GM19463 (cell line): ENCODE measurements at regions not wholly inside any gene's neighbourhood (a gene's known extent, or its start where the extent isn't known, plus 50 kb on each side); places are given as distances from the start of the nearest gene placed in this dataset.
A peak's percentile ranks its signal among the peaks of the same experiment; 100 is the strongest.
"Not testable (repeated sequence)": the region's sequence is repeated elsewhere in the genome, so short reads cannot be mapped to it uniquely, and the experiment has no call there.

Experiments used
- ATAC-seq: cut with Tn5 transposase; IDR thresholded peaks from one replicate; pipeline ENCODE4 v1.9.1; 2021; ENCODE audit warnings: mild to moderate bottlenecking, moderate library complexity; ENCODE audit not compliant: unreplicated experiment

DNA sequence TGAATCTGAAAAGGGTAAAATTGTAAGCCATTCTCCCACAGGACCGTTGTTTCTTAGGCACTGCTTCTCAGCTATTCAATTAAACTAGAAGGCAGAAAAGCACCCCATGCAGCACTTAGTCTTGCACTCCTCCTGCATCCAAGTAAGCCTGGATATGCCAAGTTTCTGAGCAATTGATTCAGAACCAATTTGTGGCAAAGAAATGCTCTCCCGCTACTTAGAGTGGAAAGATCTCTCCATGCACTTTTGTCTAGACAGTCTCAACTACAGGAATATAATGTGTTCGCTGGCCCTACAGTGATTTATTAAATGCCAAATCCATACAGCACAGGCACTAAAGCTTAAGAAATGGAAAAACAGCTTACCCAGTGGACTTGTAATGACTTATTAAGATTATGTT, 338.5 kb downstream of the HACE1 start:
- no peak for ATAC-seq

DNA sequence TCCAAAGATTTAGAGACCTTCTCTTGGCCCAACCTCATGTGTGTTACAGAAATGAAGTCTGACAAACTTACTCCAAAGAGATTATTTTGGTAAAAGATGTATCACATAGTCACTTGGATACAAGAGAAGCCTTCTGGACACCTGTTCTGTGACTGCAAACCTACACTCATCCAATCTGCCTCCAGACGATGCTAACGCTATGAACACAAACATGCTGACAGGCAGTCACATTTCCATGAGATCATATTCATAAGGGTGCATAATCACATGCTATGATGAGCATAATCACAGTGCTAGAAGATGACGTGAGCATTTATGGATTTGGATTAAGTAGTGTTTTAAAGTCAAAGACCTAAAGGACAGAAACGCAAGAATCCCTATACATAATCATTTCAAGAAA, 340.2 kb downstream of the HACE1 start:
- no peak for ATAC-seq

DNA sequence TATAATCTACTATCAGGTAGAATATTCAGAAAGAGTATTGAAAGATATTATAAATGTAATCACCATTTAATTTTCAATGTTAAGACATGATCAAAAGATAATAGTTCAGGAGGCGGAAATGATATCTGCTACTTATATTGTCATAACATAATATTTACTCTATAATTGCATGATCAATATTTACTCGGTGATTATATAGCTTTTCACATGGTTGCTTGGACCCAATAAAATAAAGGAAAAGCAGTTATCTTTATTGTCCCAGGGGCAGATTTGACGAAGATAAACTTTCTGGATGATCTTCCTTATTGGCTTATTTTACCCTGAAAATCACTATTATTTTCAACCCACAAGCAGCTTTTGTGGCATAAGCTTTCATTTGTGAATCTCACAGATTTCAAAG, 350.4 kb downstream of the HACE1 start:
- no peak for ATAC-seq

DNA sequence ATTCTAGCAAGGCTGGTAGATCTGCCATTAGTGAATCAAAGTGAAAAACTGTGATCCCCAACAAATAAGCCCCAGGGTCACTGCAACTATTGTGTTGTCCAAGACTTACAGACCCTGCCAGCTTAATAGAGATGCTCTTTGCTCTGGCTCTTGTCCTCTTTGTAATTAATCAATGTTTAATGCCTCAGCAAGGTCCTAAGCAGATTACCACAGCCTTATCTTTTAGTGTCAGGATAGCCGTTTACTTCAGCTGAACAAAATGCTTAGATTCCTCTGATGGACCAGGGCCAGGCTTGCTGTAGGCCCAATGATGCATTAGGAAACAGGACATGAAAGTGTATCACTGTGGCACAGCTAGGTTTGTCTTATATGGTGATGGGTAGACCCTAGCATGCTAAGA, 353.3 kb downstream of the HACE1 start:
- no peak for ATAC-seq

DNA sequence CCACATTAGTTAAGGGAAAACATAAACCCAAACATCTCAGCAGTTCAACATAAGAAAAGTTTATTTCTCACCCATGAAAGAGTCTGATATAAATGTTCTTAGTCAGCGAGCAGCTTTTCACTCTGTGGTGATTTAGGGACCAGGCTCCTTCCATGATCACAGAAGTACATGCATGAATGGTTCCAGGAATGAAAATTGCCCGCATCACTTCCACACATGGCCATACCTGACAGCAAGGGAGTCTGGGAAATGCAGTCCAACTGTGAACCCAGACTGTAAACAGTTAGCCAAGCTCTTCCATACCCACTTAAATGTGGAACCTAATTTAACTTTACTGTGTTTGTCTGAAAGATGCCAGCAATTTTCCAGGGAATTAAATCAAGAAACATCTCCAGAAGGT, 353.9 kb downstream of the HACE1 start:
- ATAC-seq = no peak

- no peak for ATAC-seq
These were observed 359.5 kb downstream of the HACE1 start for GRCh38 chr6:104500265-104500664.

GRCh38 chr6:104486035-104486434, 373.7 kb downstream of the HACE1 start:
- no peak for ATAC-seq

DNA sequence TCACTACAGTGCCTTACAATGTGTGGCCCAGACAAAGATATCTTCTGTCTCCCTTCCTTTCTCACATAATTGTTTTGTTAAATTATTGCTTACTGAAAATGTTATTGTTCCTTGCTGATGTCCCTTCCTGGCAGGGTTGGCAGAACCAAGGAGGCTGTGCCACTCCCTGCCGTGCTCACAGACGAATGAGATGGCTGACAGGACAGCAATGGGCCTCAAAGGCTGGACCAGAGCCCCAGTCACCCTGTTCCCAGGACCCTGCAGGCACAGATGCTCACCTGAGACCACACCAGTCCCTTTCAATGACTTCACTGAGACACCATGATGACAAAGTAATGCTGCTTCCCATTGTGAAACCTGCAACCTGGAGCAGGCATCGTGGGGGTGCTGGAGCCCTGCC, 375.1 kb downstream of the HACE1 start:
- no peak for ATAC-seq

DNA sequence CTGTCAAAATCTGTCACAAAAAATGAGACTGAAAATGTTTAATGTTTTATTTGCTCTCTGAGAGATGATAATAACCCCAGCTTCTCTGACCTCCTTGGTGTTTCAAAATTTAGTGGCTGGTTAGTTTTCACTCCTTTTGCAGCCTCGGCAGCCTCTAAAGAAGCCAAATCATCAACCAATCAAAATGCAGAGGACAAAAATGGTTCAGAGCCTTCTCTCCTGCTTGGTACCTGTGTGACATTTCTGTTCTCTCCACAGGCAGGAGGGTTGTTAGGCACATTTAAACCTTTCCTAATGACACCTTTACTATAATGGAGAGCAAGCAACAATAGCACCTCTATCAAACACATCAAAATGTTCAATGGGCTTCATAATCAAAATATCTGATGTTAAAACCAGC, 375.5 kb downstream of the HACE1 start:
- no peak for ATAC-seq

DNA sequence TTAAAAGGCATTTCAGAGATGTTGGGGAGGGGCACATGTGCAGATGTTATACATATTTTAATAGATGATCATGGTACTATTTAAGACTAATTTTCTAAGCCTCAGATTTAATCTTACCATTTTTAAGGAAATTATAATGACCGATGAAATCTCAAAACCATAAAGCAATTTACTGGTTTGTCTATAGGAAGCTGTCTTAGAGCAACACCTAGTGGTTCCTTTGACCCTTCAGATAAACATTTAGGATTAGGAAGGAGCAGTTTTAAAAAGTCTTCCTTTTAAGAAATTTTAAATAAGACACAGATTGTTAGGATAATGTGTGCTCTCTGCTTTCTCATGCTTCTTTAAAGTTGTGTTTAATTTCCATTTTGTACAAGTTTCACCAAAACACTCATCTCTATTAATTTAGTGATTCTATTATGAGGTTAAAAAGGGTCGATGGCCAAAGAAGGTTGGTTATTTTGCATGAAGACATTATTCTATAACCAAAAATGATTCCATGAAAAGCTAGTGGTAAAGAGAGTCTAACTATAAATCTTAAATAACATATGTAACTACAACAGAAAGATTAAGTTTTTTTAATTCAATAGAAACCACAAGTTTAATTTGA, 376.4 kb downstream of the HACE1 start:
- no peak for ATAC-seq

- no peak for ATAC-seq
These were observed 382.1 kb downstream of the HACE1 start for GRCh38 chr6:104477569-104477968.

DNA sequence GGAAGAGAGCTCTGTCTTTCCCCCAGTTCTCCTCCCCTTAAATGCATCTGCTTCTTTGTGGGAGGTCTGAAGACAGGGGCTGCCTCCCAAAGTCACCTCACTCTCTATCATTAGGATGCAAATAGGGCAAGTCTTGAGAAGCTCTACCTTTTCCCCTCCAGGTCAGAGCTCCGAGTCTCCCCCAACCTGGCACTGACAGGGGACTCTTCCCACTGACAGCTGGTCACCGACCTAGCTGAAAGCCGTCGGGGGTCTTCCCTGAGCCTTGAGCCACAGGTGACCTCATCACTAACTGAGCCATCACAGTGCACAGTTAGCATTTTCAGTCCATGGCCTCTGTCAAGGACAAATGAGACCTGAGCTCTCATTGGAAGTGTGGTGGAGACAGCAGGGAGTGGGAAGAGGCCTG, 386.7 kb downstream of the HACE1 start:
- no peak for ATAC-seq

DNA sequence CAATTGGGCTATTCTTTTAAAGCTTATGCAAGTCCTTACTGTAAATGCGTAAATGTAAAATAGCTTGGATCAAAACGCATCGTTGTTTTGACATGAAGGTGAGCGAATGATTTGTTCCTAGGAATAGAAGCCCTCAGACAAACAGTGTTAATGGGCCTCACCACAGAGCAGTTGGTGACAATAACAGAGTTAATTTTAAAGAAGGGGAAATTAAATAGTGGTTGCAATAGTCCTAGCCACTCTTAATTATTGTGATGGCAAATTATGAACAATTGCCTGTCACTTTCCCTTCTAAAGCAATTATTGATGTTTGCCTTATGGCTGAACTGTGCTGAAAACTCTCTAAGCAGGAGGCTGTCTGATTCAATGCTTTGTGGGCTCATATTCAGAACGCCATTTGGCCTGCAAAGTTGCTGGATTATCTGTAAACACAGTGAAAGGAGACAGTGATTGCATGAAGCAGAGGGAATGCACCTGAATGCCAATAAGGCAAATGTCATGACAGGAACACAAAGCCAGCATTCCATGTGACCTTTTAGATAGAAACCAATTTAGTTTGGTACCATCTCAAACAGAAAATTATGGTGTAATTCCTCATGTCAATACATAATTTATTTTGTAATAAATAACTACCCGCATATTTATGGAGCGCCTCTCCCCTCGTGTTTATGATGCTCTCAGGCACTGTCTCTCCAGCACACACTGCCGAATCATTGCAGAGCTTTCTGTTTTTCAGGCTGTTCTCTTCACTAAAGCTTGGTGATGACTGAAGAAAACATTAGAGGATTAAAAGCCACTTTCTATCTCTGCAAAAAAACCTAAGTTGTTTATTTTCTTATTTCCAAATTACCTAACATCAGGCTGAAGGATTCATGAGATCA, 387.5 kb downstream of the HACE1 start:
- no peak for ATAC-seq

DNA sequence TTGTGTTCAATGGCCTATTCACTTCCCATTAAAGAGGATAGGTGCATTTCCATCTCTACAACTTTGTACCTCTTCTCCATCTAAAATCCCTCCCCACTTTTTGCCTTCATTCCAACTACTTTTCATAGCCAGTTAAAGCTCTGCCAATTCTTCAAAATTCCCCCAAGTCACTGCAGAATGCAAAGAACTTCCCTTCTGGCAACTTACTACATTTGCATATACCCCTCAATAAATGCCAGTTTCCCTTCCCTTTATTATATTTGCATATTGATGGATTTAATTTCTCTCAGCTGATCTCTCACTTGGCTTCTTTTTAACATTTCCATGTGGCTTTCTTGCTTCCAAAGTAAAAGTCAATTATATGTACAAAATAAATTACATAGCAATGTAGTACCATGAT, 393.4 kb downstream of the HACE1 start:
- ATAC-seq = no peak

DNA sequence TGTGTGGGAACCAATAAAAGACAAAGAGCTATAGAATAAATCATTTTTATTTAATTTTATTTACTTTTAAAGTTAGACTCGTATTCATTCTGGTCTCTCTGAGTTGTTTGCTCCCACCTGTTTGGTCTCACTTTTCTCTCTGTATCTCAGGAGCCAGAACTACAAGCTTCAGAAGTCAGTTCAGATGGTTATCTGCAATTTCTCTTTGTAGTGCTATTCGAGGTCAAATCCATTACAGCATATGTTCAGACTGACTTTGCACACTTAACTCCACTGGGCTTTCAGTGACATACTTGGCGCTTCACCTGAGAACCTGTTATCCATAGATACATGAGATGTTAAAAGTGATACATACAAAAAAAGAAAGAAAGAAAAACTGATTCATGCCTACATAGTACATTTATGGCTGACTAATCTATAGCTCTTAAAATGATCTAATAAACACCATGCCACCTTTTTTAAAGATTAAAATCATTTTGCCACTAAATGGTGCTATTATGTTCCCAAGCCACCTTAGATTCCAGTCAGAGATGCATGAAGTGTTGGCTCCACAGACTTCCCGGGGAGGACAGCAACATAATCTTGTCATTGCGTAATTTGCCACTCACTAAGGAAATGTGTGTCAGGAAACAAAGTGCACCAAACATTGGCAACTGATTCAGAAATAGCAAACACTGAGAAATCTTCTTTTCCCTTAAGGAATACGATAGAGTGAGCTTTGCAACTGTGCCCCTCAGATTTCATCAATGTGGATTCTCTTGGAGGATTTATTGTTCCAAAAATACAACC, 396.7 kb downstream of the HACE1 start:
- ATAC-seq = no peak

DNA sequence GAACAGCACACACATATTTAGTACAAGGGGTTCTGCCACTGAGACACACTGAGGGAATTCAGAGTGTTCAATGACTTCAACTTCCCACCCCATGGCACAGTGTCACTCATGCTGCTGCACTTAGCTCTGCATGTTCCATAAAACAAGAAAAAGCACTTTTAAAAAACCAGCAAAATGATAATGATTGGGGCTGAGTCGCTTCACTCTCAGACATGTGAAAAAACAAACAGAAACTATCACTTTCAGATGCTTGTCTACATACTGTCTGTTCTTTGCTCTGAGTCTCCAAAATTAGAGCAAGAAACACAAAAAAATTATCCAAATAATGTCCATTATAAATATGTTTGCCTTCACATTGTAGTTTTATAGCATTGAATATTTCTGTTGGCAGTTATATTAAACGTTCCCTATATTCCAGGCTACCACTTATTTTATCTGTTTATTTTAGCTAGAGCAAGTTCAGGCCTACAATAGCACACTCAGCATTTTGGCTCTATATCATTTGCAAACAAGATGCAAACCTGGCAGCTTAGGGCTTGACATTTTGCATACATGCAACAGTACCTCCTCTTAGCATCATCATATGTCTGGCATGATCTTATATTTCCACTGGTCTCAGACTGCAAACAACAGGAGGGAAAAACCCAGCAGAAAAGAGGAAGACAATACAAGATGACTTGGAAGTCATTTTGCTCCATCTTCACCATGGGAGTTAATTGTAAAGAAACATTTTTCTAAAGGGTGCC, 398.8 kb downstream of the HACE1 start:
- ATAC-seq = no peak

GRCh38 chr6:104459543-104459942, 400.2 kb downstream of the HACE1 start:
- ATAC-seq = peak; percentile 56

- no peak for ATAC-seq
These were observed 409.8 kb downstream of the HACE1 start for GRCh38 chr6:104449918-104450317.

GRCh38 chr6:104446101-104447080, 413.3 kb downstream of the HACE1 start:
- not testable (repeated sequence) for ATAC-seq

DNA sequence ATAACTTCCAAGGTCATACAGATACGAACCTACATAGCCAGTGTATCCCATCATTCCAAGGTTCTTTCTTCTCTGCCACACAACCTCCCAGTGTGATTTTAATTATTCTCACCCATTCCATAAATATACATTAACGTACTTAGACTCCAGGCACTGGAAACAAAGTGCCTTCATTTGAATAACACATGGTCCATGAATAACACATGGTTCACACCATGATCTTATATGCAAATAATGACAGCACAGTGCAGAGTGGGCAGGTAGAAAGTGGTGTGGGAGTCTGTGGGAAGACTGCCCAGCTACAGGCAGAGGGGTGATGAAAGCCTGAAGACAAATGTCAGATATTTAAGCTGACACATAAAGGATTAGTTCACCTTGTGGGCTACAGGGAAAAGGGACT, 425.2 kb downstream of the HACE1 start:
- no peak for ATAC-seq
